Activated CD8-positive, alpha-beta memory T cell treated with anti-CD3 and anti-CD28 coated beads, Interleukin-2, amount 50 U/mL, for 48 hours (primary cell): ENCODE measurements at regions not wholly inside any gene's neighbourhood (a gene's known extent, or its start where the extent isn't known, plus 50 kb on each side); places are given as distances from the start of the nearest gene placed in this dataset.
A peak's percentile ranks its signal among the peaks of the same experiment; 100 is the strongest.

Experiments used
- DNase-seq: peaks from one replicate; pipeline ENCODE4 v3.0.0-alpha.2; 2020

DNA sequence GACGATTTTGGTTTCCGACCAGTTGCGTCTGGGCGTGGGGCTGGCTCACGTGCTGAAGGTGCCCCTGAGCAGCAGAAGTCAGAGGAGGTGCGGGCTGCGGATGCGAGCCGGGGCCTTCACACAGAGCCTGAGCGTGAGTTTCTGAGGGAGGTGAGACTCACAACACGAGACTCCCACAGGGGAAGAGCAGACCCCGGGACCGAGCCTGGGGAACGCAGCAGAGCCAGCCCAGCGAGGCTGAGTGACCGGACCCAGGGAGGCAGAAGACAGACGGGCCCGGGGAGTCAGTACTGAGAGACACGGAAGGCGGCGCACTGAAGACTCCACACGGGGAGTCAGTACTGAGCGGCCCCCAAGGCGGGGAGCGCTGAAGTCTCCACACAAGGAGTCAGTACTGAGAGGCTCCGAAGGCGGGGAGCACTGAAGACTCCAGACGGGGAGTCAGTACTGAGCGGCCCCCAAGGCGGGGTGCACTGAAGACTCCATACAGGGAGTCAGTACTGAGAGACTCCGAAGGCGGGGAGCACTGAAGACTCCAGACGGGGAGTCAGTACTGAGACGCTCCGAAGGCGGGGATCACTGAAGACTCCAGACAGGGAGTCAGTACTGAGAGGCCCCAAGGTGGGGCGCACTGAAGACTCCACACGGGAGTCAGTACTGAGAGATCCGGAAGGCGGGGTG, 77.8 kb downstream of the DLL1 start:
- DNase-seq, result peak; percentile 44

DNA sequence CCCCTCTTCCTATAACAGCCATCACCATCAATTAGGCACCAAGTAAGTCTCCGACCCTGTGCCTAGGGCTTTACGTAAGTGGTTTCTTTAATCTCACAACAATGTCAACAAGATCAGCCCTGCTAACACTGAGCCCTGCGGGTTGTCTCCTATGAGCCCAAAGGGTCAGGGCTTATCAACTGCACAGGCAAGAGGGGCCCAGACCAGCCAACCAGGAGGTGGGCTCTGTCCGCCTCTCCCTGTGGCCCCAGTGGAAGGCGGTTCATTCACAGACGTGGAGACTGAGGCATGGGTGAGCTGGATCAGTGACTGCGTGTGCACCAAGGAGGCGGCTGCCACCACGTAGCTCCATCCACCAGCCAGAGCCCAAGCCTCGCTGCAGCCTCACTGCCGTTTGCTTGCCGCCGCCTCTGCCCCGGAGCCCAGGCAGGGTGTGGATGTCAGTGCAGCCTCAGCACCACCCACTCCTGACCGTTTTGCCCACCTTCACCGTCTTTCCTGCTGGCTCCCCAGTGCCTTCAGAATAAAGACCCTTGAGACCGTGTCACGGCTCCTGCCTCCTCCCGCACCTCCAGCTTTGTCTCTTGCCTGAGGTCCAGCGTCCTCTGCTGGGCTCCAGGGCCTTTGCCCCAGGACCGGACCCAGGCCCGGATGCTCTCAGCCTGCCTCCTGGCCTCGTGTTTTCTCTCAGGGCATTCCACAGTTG, 78.7 kb downstream of the DLL1 start:
- peak; percentile 25 for DNase-seq

DNA sequence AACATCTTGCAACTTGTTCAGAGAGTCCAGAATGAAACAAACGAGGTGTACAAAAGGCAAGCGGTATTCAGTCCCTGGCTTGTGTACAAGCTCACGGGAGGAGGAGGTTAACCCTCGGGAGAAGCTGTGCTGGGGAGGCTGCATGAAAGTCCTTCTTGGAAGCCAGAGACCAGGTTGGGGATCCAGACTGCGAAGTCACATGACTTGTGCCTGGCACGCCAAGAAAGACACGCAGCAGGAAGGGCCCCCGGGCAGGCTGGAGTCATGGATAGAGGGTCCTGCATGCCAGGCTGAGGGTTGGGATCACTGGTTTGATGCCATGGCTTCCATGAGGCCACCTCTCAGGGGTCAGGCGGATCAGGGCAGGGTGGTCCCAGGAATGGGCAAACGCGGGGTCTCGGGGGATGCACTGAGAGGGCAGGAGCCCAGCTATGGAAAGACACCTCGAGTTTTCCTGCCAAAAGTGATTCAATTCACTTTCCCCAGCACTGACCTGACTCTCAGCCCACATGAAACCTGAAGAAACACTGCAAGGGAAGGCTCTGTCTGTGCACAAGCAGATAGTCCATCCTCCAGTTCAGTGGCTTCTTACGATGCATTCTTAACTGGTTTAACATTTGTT, 79.4 kb downstream of the DLL1 start:
- peak; percentile 25 for DNase-seq

DNA sequence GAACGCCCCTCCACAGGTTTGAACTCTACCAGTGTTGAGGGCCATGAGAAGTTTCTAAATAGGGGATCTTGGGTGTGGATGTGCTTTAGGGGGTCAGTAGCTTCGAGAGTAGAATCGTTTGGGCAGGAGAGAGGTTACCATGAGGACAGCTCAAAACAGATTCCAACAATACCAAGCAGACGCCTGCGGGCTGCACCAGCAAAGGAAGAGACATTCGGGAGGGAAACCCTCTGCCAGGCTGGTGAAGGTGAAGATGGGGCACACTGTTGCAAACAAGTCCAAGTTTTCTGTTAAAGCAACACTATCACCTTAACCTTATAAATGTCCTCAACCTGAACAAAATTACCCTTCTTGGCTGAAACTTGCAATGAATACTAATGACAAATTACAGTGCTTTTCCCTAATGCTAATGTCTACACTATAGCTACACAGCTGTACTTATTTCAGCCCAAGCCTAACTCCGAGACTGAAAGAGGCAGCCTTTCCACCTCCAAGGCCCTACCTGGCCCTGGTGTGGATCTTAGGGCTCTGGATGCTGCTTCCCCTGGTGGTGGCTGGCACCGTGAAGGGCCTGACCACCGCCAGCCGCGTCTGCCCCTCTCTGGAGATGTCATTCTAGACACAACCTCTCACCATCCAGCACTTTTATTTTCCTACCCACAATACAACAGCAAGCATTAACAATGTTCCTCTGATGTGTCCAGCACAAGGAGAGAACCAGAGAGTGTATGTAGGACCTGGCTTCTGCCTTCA, 80.1 kb downstream of the DLL1 start:
- peak; percentile 33 for DNase-seq

DNA sequence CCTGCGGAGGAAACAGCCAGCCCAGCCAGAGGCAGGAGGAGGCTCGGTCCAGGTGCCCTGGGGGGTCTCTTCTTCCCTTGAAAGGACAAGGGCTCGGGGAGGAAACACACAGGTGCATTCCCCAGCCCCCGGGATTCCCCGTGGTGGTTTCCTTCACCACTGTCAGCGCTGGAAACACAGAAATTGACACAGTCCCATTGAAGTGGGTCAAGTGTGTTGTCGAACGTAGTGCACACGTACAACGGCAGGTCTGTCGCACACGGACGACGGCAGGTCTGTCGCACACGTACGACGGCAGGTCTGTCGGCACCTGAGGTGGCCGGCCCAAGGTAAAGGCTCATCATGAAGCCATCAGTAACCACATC, 80.9 kb downstream of the DLL1 start:
- no peak for DNase-seq

DNA sequence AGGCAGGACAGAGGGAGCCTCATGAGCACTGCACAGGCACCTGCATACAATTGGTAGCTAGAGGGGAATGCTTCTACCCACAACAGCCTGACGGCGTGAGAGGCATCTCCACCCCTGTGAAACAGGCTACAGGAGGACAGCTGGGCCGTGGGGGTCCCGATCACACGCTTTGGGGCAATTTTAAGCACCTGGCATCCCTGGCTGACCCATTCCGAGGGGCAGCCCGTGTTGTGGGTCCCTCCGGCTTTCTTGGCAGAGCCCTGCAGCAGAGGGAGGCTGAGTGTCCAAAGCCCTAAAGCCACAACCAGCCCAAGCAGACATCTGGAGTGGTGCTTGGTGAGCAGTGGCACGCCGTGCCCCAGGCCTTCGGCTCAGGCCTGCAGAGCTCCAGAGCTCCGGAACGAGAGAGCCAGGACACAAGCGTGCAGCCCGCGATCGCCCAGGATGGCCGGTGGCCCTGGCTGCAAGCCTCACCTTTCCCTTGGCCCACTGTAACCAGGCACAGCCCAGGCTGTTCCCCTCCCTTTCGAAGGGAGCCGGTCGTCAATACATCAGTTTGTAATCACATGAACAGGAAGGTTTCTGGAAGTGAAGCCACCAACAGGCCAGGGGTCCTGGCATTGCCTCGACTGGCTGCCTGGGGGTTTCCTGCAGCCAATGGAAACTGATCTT, 81.4 kb downstream of the DLL1 start:
- DNase-seq, result peak; percentile 42

DNA sequence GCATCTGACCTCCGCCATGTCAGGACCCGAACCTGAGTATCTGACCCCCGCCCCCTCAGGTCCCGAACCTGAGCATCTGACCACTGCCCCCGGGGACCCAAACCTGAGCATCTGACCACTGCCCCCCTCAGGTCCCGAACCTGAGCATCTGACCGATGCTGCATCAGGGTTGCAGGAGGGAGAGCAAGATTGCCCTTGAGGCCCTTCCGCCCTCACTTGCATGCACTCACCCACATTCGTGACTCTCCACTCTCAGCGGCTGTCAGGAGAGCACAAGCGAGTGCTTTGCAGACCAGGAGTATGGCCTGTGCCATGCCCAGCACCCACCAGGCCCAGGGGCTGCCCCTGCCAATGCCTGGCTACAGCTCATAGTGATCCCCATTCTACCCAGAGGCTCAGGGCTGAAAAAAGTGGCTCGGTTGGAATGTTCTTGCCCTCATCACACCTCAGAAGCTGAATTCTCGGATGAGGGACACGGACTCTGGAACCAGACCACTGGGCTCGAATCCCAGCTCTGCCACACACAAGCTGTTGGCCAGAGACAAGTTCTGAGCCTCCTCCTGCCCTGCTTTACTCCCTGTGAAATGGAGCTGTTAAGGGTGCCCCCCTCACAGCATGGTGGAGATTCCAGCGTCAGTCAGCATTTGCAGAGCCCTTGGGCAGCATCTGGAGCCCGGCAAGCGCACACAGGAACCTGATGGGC, 82.1 kb downstream of the DLL1 start:
- peak; percentile 39 for DNase-seq

DNA sequence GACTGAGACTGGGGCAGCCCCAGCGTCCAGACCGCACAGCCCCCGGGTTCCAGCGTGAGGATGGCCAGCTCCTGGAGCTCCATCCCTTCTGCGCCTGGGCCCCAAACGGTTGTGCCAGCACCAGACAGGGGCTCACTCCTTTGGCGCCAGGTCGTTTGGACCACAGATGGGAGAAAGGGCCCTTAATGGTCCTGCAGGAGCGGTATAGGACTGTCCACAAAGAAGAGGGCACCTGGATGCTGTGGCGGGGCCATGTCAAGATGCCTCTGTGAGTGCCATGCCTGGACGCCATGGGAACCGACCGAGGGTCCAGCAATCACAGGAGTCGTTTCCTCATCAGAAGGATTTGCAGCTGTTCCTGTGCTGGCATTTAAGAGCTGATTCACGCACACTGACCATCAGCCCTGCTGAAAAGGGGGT, 82.7 kb downstream of the DLL1 start:
- peak; percentile 37 for DNase-seq

DNA sequence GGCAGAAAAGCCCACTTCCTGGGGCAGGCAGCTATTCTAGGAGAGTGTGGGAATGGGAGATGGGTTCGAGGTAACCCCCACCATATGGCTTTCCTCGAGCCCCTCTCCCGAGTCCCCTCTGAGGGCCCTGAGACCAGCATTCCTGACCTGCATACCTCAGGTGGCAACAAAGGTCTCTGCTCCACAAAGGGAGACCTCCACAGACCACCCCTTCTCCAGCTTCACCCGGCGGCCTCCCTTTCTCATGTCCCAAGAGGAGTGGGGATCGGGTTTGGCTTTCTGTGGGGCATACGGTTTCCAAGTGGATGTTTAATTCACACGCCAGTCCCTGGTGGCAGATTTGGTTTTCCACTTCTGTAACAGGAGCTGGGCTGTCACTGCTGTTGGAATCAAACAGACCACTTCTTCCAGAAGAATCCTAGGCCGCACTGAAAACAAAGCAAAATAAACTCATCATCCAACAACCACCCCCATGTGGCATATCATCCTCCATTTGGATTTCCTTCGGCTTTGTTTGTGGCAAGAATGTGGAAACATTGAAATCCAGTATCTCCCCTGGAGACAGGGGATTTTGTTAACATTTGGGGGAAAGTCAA, 83.2 kb downstream of the DLL1 start:
- peak; percentile 33 for DNase-seq

DNA sequence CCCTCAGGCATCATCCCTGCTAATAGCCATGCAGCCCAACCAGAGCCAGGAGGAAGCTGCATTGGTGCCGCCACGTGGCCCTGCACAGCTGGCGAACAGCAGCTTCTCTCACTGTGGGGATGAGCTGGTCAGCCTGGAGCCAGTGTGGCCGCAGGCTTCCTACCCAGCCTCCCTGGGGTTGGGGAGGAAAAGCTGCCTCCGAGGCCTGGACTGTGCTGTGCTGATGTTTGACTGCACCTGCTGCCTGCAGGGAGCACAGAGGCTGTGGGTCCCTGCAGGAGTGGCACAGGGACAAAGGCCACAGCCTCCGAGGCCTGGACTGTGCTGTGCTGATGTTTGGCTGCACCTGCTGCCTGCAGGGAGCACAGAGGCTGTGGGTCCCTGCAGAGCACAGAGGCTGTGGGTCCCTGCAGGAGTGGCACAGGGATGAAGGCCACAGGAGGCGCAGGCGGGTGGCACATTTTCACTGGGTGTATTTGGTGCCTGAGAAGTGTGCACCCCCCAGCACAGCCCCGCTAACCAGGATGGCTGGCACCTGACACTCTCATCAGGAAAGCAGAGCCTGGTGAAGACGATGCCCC, 83.9 kb downstream of the DLL1 start:
- DNase-seq, result peak; percentile 37

DNA sequence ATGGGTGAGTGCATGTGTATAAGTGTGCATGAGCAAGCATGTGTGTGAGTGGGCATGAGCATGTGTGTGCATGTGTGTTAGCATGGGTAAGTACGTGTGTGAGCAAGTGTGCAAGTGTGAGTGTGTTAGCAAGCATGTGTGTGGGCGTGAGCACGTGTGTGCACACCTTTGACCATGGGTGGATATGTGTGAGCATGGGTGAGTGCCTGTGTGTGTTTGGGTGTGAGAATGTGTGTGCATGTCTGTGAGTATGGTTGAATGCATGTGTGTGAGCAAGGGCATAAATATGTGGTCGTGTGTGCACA, 84.6 kb downstream of the DLL1 start:
- no peak for DNase-seq

DNA sequence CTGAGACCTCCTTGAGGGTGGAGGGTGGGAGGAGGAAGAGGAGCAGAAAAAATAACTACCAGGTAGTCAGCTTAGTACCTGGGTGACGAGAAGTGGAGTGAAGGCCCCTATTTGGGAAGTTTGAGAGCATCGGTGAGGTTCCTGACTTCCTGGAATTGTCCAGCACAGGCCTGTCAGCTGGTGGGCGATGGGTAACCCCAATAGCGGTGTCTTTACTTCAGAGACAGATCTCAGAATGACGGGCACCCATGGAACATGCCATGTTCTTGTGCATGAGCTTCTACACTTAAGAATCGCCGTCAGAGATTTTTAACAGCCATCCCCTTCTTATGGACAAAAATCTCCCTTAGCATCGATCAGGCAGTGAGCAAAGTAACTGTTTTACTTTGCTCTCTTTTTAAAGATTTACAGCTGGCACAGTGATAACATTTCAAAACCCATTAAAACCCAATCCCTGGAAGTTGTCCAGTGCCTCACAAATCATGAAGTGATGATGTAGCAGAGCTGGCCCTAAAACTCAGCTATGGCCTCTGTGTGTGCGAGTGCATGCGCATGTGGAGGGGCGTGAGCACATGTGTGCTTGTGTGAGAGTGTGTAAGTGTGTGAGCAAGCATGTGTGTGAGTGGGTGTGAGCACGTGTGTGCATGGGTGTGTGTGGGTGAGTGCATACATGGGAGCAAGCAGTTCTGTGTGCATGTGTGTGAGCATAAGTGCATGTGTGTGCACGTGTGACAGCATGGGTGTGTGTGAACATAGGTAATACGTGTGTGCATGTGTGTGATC, 85.2 kb downstream of the DLL1 start:
- peak; percentile 40 for DNase-seq

DNA sequence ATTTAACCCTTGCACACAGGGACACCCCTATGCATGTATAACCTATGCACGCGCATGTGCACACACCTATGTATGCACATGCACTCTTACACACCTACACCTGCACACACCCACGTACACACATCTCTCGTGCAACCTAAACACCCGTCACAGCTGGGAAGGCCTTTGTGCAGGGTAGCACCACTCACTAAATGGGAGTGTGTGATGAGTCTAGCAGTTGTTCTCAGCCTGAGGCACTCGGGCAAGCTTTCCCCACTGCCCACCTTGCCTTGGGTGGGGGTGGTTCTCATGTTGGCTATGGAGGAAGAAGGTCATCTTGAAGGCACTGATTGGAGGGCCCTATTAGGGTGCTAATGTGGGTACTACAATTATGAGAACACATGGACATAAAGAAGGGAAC, 85.8 kb downstream of the DLL1 start:
- DNase-seq, result no peak

DNA sequence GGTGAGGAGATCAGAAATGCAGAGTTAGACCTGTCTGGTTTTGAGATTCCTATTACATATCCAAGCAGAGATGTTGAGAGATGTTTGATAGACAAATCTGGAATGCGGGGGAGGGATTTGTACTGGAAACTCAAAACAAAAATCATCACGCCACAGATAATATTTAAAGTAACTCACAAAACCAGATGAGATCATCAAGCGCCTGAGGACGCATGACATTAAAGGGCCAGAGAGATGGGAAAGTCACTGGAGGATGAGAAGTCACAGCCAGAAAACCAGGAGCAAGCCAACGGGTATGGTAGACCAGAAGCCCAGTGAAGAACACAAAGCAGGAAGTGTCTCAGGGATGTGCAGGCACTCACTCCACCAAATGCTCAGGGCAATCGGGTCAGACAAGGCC, 87.7 kb downstream of the DLL1 start:
- DNase-seq, result no peak

DNA sequence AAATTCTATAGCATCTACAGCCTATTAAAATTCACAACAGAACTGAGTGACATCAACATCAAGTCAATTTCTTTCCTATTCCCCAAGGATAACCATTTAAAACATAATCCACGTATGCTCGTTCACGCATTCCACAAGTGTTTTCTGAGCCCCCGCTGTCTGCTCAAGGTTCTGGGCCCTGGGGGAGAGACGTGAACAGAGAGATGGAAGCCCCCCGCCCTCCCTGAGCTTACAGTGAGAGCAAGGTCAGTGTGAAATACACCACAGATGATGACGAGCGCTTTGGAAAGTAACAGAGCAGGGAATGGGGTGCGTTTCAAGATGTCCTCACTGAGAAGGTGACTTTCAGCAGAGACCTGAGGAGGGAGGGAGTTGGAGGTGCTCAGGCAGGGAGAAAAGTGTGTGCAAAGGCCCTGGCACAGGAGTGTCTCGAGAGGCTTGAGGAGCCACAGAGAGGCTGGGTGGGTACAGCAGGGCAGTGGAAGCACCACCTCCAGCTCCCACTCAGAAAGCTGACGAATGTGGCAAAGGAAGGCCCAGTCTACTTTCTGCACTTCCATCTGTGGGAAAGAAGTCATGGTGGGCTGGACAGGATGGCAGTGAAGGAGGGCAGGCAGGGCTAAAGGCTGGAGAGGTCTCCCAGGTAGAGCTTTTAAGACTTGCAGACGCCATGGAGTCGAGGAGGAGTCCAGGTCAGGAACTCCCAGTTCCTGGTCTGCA, 88.3 kb downstream of the DLL1 start:
- peak; percentile 41 for DNase-seq

DNA sequence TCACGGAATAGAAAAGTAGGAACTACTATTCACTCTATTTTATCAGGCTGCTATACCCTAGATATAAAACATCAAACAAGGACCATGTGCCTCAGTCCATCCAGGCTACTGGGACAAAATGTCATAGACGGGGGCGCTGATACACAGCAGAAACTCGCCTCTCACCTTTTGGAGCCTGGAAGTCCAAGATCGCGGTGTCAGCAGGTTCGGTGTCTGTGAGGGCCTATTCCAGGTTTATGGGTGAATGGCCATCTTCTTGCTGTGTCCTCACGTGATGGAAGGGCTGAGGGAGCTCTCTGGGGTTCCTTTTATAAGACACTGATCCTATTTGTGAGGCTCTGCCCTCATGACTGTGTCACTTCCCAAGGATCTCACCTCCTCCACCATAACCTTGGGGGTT, 89.5 kb downstream of the DLL1 start:
- DNase-seq, result no peak

DNA sequence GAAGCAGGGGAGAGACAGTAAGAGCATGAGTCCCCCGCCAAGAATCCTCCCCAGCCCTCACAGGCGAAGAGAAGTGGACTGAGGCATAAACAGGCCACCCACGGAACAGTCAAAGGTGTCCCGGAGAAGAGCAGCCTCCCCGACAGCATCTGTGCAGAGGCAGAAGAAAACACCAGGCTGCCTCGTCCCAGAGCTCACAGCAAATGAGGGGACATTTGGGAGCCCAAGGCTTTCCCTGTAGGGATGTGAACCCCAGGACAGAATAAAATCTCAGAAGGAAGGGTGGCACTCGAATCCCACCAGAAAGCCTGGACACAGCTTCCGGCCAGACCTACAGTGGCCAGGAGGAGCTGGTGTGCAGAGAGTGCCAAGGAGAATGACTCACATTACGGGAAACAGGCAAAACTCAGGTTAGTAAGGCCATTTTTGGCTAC, 90.4 kb downstream of the DLL1 start:
- DNase-seq, result no peak

DNA sequence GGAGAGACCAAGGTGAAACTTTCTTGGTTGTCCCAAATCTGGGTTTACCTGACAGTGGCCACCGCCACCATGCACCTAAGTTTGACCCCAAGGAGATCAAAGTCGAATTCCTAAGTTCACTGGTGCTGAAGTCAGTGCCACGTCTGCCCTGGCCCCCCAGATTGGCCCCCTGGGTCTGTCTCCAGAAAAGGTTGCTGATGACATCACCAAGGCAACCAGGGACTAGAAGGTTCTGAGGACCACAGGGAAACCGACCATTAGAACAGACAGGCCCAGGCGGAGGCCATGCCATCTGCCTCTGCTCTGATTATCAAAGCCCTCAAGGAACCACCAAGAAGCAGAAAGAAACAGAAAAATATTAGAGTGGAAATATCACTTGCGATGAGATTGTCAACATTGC, 91.2 kb downstream of the DLL1 start:
- no peak for DNase-seq

DNA sequence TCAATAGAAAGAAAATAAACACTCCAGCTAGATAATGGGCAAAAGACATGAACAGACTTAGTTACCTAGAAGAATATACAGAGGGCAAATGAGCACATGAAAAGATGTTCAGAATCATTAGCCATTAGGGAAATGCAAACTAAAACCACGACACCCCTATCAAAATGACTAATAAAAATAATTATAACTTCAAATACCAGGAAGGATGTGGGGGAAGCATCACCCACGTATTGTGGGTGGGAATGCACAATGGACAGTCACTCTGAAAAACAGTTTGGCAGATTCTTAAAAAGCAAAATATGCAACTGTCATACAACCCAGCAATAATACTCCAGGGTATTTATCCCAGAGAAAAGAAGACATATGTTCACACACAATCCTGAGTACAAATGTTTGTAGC, 92.6 kb downstream of the DLL1 start:
- DNase-seq, result no peak

DNA sequence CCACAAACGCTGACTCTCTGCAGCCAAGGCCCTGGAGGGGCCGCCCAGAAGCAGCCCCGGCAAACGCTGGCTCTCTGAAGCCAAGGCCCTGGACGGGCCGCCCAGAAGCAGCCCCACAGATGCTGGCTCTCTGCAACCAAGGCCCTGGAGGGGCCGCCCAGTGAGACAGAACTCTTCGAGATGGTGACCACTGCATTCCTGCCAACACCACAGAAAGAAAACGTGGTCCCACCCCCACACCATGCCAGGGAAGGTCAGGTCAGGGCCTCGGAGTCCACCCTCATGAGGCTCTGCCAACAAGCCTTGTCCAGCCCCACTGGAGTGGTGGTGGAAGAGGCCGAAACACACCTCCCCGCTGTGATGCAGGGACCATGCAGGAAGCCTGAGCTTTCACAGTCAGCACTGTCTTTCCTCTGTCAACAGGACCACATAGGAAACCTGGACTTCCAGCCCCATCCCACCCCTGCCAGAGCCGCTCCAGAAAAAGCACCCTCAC, 97.5 kb downstream of the DLL1 start:
- no peak for DNase-seq
